HG03442 (cell line): ENCODE measurements at regions not wholly inside any gene's neighbourhood (a gene's known extent, or its start where the extent isn't known, plus 50 kb on each side); places are given as distances from the start of the nearest gene placed in this dataset.
"Not testable (repeated sequence)": the region's sequence is repeated elsewhere in the genome, so short reads cannot be mapped to it uniquely, and the experiment has no call there.

Experiments used
- ATAC-seq: cut with Tn5 transposase; IDR thresholded peaks from one replicate; pipeline ENCODE4 v1.9.1; 2021; ENCODE audit warnings: mild to moderate bottlenecking, moderate library complexity; ENCODE audit not compliant: unreplicated experiment

- ATAC-seq, result no peak
Observed at GRCh38 chr7:91564101-91564500, 299.9 kb downstream of the FZD1 start.

GRCh38 chr7:91564541-91564940 is 300.3 kb downstream of the FZD1 start:
- ATAC-seq, result no peak

GRCh38 chr7:91565499-91566401 is 301.5 kb downstream of the FZD1 start:
- ATAC-seq, result no peak

GRCh38 chr7:91566402-91566732 is 302.1 kb downstream of the FZD1 start:
- ATAC-seq, result no peak

GRCh38 chr7:91567081-91568012 is 303.1 kb downstream of the FZD1 start:
- no peak for ATAC-seq

GRCh38 chr7:91568138-91568537 is 303.9 kb downstream of the FZD1 start:
- ATAC-seq, result no peak

- ATAC-seq, result no peak
Observed at GRCh38 chr7:91569728-91570457, 305.7 kb downstream of the FZD1 start.

- no peak for ATAC-seq
Observed at GRCh38 chr7:91570560-91570959, 306.3 kb downstream of the FZD1 start.

GRCh38 chr7:91571601-91572000 is 307.4 kb downstream of the FZD1 start:
- no peak for ATAC-seq

GRCh38 chr7:91573405-91573804 is 307.1 kb downstream of the MTERF1 start:
- no peak for ATAC-seq

GRCh38 chr7:91576459-91576858 is 304.0 kb downstream of the MTERF1 start:
- ATAC-seq, result not testable (repeated sequence)

- ATAC-seq, result no peak
Observed at GRCh38 chr7:91579837-91580236, 300.7 kb downstream of the MTERF1 start.

GRCh38 chr7:91582799-91583477 is 297.6 kb downstream of the MTERF1 start:
- no peak for ATAC-seq

GRCh38 chr7:91596287-91596686 is 284.2 kb downstream of the MTERF1 start:
- no peak for ATAC-seq

GRCh38 chr7:91598791-91599190 is 281.7 kb downstream of the MTERF1 start:
- no peak for ATAC-seq

- ATAC-seq, result no peak
Observed at GRCh38 chr7:91600112-91600511, 280.4 kb downstream of the MTERF1 start.

- ATAC-seq, result no peak
Observed at GRCh38 chr7:91603707-91604106, 276.8 kb downstream of the MTERF1 start.

GRCh38 chr7:91608606-91609005 is 271.9 kb downstream of the MTERF1 start:
- no peak for ATAC-seq

- ATAC-seq, result no peak
Observed at GRCh38 chr7:91609525-91609924, 271.0 kb downstream of the MTERF1 start.

GRCh38 chr7:91614431-91614830 is 266.1 kb downstream of the MTERF1 start:
- no peak for ATAC-seq
